ENCODE measurements at regions not wholly inside any gene's neighbourhood (a gene's known extent, or its start where the extent isn't known, plus 50 kb on each side); places are given as distances from the start of the nearest gene placed in this dataset.

- TF ChIP-seq CHCHD3 (CRISPR knock-in tag; IDR thresholded peaks at IDR 0.05) (no peak), IRF1 (CRISPR knock-in tag; IDR thresholded peaks at IDR 0.05; ENCODE audit: low read depth) (no peak), ZNF12 (CRISPR knock-in tag; IDR thresholded peaks at IDR 0.05) (no peak), CEBPG (CRISPR knock-in tag; IDR thresholded peaks at IDR 0.05) (no peak), MXI1 (IDR thresholded peaks at IDR 0.05; ENCODE audit: borderline replicate concordance, low read depth, low read length) (no peak), ATF5 (CRISPR knock-in tag; IDR thresholded peaks at IDR 0.05; ENCODE audit: low read depth) (no peak), DNMT3B (CRISPR knock-in tag; conservative IDR thresholded peaks at IDR 0.05) (no peak), ZNF513 (CRISPR knock-in tag; conservative IDR thresholded peaks at IDR 0.05) (no peak), CREBL2 (CRISPR knock-in tag; IDR thresholded peaks at IDR 0.05; ENCODE audit: borderline replicate concordance) (no peak), ZNF326 (CRISPR knock-in tag; IDR thresholded peaks at IDR 0.05; ENCODE audit: borderline replicate concordance) (no peak), ZBTB21 (CRISPR knock-in tag; IDR thresholded peaks at IDR 0.05) (no peak), ISX (CRISPR knock-in tag; conservative IDR thresholded peaks at IDR 0.05) (no peak)
- TF ChIP-seq, protein P1, sequence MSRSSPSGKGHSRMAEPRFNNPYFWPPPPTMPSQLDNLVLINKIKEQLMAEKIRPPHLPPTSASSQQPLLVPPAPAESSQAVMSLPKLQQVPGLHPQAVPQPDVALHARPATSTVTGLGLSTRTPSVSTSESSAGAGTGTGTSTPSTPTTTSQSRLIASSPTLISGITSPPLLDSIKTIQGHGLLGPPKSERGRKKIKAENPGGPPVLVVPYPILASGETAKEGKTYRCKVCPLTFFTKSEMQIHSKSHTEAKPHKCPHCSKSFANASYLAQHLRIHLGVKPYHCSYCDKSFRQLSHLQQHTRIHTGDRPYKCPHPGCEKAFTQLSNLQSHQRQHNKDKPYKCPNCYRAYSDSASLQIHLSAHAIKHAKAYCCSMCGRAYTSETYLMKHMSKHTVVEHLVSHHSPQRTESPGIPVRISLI (CRISPR knock-in tag; IDR thresholded peaks at IDR 0.05; ENCODE audit: borderline replicate concordance) = no peak
- BruUV-seq (replicated peaks) = no TSS peak
- H3K9me3 ChIP-seq (ENCODE audit: low read length) = peaks cover 22% of the 10 kb centered on the region
- no peaks in the 10 kb centered on the region for H3K4me1 ChIP-seq (ENCODE audit: insufficient read depth, low read length)
- no peaks in the 10 kb centered on the region for H3K27me3 ChIP-seq (ENCODE audit: control insufficient read depth in 1 of 2, insufficient read depth in 2 of 2, low read length in 2 of 2)
- H2AFZ ChIP-seq (ENCODE audit: low read length) = no peak overlapping the region
- no peak overlapping the region for H3K27ac ChIP-seq (ENCODE audit: extremely low read length, insufficient read depth, low read length)
- ATAC-seq = no peak
- ChIA-PET CTCF (ENCODE audit: low intra/inter-chr PET ratio, low total read pairs) (no interaction called here), POLR2A (no interaction called here)
- DNase-seq (ENCODE audit: low spot score) = no peak
- H3K79me2 ChIP-seq (ENCODE audit: insufficient read depth, low read length) = no peaks in the 10 kb centered on the region
- no peak overlapping the region for H3K4me2 ChIP-seq (ENCODE audit: low read depth, low read length)
- no peak for FAIRE-seq
- H3K4me3 ChIP-seq (replicated peaks in 1 of 3; ENCODE audit: insufficient read depth in 1 of 3, low read depth in 2 of 3, low read length in 3 of 3) = no peak overlapping the region
- WGBS (ENCODE audit: low lambda C conversion rate) = 0% methylated on average over 1 of the region's 1 CpG
- intact Hi-C loops (cut with micrococcal nuclease; ENCODE audit: unreplicated experiment) (no loop called here), in situ Hi-C loops (cut with HindIII; ENCODE audit: extremely low pct_ligation_motif_present, low pct_unique_long_range_greater_than_20kb) (no loop called here)
- H4K20me1 ChIP-seq (ENCODE audit: insufficient read depth, low read length) = no peaks in the 10 kb centered on the region
- H3K36me3 ChIP-seq (replicated peaks in 1 of 2; ENCODE audit: control insufficient read depth in 1 of 2, insufficient read depth in 2 of 2, low read length in 2 of 2) = no peaks in the 10 kb centered on the region
- H3K9ac ChIP-seq (ENCODE audit: insufficient read depth, low read depth, low read length) = no peak overlapping the region
These were observed 336.8 kb upstream of the DDI1 start for GRCh38 chr11:103699656-103700055.

All from HepG2 (cell line).